Neuron (in vitro differentiated cells): ENCODE measurements at regions not wholly inside any gene's neighbourhood (a gene's known extent, or its start where the extent isn't known, plus 50 kb on each side); places are given as distances from the start of the nearest gene placed in this dataset.

Experiments
- H2AFZ ChIP-seq: one replicate; pipeline ENCODE4 v1.6.1; 2013; ENCODE audit warnings: low read depth, mild to moderate bottlenecking, inconsistent platforms, low read length, moderate library complexity
- H3K27me3 ChIP-seq: one replicate; pipeline ENCODE4 v1.6.1; 2013; ENCODE audit warnings: low read length; ENCODE audit not compliant: insufficient read depth
- H3K36me3 ChIP-seq: one replicate; pipeline ENCODE4 v1.6.1; 2013; ENCODE audit warnings: low read length; ENCODE audit not compliant: insufficient read depth
- H3K4me1 ChIP-seq: one replicate; pipeline ENCODE4 v1.6.1; 2013; ENCODE audit warnings: low read length; ENCODE audit not compliant: insufficient read depth
- H3K4me3 ChIP-seq: 2 replicates; pipeline ENCODE4 v1.5.1; 2013; ENCODE audit warnings: mild to moderate bottlenecking, low read length, moderate library complexity
- H3K9me3 ChIP-seq: one replicate; pipeline ENCODE4 v1.6.1; 2013; ENCODE audit warnings: low read length

DNA sequence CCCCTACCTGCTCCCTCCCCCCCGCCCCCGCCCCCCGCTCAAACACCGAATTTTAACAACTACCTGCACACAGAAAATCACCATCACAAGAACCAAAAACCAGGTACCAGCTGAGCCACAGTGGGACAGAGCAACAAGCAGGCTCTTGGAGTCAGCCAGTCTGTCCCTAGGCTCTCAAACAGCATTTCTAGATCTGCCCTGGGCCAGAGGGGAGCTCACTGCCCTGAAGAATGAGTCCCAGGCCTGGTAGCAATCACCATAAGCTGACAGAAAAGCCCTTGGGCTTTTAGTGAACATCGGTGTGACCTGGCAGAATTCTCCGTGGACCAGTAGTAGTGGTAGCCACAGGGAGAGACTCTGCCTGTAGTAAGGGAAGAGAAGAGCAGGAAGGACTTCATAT lies 58.3 kb downstream of the C11orf87 start:
- Histone ChIP-seq H3K4me3 (no peak overlapping the region), H3K9me3 (no peaks in the 10 kb centered on the region), H3K4me1 (no peaks in the 10 kb centered on the region), H3K27me3 (no peaks in the 10 kb centered on the region), H3K36me3 (no peaks in the 10 kb centered on the region), H2AFZ (no peak overlapping the region)

DNA sequence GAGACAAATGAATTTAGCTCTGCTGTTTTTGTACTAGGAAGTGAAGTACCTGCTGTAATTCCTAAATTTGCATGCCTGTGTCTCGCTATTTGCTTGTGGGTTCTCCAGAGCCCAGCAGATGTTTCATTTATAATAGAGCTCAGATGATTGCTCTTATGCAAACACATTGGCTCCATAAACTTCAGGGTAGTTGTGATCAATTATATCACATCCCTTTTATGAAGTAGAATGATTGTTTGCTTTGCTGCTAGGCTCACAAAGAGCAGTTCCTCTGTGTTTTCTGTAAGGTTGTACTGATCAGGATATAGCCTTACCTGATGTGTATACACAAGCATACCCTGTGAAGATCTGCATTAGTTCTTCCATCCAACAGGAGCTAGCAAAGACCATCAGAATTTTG lies 64.1 kb downstream of the C11orf87 start:
- Histone ChIP-seq H3K4me1 (no peaks in the 10 kb centered on the region), H3K4me3 (no peak overlapping the region), H3K27me3 (no peaks in the 10 kb centered on the region), H3K36me3 (no peaks in the 10 kb centered on the region), H2AFZ (no peak overlapping the region), H3K9me3 (no peaks in the 10 kb centered on the region)

DNA sequence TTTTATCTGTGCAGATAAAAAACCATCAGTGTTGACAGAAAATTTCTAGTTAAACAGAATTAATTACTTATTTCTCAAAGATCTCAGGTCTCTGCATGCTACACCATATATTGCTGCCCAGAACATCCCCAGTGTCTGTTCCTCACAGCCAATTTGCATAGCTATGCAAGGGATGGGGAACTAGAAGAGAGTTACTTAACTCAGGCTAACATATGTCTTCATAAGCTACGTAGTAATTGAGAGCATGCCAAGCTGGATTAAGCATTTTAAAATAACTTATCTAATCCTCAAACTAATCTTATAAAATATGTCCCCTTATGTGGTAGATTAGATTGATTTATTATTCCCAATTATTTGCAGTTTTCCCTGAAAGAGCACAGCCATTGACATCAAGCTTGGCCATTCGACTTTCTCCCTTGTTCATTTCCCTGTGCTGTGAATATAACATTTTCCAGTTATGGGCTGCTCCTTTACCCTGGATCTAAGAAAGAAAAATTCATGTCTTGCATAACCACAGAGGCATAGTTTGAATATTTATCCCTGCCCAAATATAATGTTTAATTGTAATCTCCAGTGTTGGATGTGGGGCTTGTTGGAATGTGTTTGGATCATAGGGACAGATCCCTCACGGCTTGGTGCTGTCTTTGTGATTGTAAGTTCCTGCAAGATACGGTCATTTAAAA lies 69.1 kb downstream of the C11orf87 start:
- no peaks in the 10 kb centered on the region for H3K27me3 ChIP-seq
- no peak overlapping the region for H3K4me3 ChIP-seq
- no peaks in the 10 kb centered on the region for H3K9me3 ChIP-seq
- no peaks in the 10 kb centered on the region for H3K36me3 ChIP-seq
- no peaks in the 10 kb centered on the region for H3K4me1 ChIP-seq
- no peak overlapping the region for H2AFZ ChIP-seq

- H3K4me3 ChIP-seq, result no peak overlapping the region
- no peaks in the 10 kb centered on the region for H3K9me3 ChIP-seq
- no peaks in the 10 kb centered on the region for H3K4me1 ChIP-seq
- no peaks in the 10 kb centered on the region for H3K36me3 ChIP-seq
- no peak overlapping the region for H2AFZ ChIP-seq
- H3K27me3 ChIP-seq, result no peaks in the 10 kb centered on the region
These were observed 84.1 kb downstream of the C11orf87 start for GRCh38 chr11:109506115-109506514.

DNA sequence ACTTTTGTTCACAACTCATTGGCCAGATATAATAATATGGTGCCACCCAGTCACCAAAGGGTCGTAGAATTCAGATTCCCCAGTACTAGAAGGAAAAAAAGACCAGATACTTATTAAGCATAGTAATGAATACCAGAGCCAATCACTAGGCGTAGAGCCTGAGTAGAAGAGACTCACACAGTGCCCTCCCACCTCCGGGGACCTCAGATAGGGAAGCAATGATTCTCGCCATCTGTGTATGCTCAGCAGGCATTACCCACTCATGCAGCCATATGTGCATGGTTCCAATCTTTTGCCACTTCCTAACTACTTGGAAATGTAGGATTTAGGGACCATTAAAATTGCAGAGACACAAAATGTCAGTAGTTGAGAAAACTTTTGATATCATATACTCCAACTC lies 85.3 kb downstream of the C11orf87 start:
- Histone ChIP-seq H2AFZ (no peak overlapping the region), H3K4me3 (no peak overlapping the region), H3K27me3 (no peaks in the 10 kb centered on the region), H3K36me3 (no peaks in the 10 kb centered on the region), H3K9me3 (no peaks in the 10 kb centered on the region), H3K4me1 (no peaks in the 10 kb centered on the region)

- no peak overlapping the region for H3K4me3 ChIP-seq
- H3K9me3 ChIP-seq, result no peaks in the 10 kb centered on the region
- no peaks in the 10 kb centered on the region for H3K36me3 ChIP-seq
These were observed 86.0 kb downstream of the C11orf87 start for GRCh38 chr11:109507836-109508561.

DNA sequence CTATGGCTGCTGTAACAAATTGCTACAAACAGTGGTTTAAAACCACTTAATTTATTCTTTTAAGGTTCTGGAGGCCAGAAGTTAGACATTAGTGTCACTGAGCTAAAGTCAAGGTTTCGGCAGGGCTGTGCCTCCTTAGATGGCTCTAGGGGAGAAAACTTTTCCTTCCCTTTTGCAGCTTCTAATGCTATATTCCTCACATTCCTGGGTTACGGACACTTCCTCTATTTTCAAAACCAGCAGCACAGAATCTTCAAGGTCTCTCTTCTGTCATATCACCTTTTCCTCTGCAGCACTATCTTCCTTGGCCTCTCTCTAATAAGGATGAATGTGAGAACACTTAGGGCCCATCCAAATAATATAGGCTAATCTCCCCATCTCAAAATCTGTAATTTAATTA lies 87.0 kb downstream of the C11orf87 start:
- Histone ChIP-seq H3K4me3 (no peak overlapping the region), H3K36me3 (no peaks in the 10 kb centered on the region), H2AFZ (no peak overlapping the region), H3K4me1 (no peaks in the 10 kb centered on the region), H3K9me3 (no peaks in the 10 kb centered on the region), H3K27me3 (no peaks in the 10 kb centered on the region)

More at GRCh38 chr11:109507836-109508561, 86.0 kb downstream of the C11orf87 start:
- H2AFZ ChIP-seq, result no peak overlapping the region
- H3K27me3 ChIP-seq, result no peaks in the 10 kb centered on the region
- H3K4me1 ChIP-seq, result no peaks in the 10 kb centered on the region

DNA sequence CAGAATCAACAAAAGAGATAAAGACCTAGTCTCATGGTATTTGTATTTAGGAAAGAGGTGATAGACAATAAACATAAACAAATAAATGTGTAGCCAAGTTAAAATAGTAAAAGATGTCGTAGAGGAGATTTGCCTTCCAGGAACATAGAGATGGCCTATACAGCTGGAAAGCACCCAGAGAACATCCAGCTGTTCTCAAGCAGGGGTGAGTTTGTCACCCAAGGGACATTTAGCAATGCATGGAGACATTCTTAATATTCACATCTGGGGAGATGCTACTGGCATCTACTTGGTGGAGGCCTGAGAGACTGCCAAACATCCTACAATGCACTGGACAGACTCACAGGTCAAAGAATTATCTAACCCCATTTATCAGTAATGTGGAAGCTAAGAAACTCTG lies 88.3 kb downstream of the C11orf87 start:
- no peak overlapping the region for H3K4me3 ChIP-seq
- no peaks in the 10 kb centered on the region for H3K27me3 ChIP-seq
- no peaks in the 10 kb centered on the region for H3K9me3 ChIP-seq
- H3K4me1 ChIP-seq, result no peaks in the 10 kb centered on the region
- no peaks in the 10 kb centered on the region for H3K36me3 ChIP-seq
- no peak overlapping the region for H2AFZ ChIP-seq

DNA sequence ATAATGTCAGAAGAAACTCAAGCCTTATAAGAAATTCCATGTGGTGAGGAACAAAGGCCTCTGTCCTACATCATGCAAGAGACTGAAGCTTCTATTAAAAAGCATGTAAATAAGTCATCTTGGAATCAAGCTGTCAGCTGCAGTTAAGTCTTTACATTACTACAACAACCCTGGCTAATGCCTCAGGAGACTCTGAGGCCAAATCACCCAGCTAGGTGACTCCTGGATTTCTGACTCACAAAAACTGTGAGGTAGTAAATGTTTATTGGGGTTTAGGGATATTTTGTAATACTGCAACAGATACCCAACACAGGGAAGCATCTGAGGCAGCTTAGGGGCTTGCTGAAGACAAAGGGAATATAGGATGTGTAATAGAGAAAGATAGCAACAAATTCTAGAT lies 89.6 kb downstream of the C11orf87 start:
- H2AFZ ChIP-seq, result no peak overlapping the region
- H3K36me3 ChIP-seq, result no peaks in the 10 kb centered on the region
- no peaks in the 10 kb centered on the region for H3K9me3 ChIP-seq
- no peaks in the 10 kb centered on the region for H3K27me3 ChIP-seq
- no peak overlapping the region for H3K4me3 ChIP-seq
- H3K4me1 ChIP-seq, result no peaks in the 10 kb centered on the region

DNA sequence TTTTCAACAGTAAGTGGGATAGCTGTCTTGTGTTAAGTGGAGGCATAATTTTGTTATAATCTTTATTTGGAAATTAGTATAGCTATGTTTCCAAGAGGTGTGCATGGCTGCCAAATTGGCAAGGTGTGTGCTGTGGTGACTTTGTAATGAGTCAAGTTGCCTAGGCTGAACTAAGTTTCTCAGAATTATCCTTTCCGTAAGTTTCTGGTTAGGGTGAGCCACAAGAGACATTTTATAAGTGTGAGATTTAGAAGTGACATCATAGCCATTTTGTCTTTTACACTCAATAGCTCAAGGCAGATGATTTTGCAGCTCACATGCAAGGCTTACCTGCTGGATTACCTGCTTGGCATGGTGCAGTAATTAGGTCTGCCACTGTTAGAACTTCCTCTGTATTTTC lies 90.3 kb downstream of the C11orf87 start:
- Histone ChIP-seq H3K4me1 (no peaks in the 10 kb centered on the region), H3K9me3 (no peaks in the 10 kb centered on the region)

GRCh38 chr11:109512680-109513079 lies 90.7 kb downstream of the C11orf87 start:
- H3K9me3 ChIP-seq, result no peaks in the 10 kb centered on the region
- no peaks in the 10 kb centered on the region for H3K36me3 ChIP-seq
- no peak overlapping the region for H3K4me3 ChIP-seq
- H3K4me1 ChIP-seq, result no peaks in the 10 kb centered on the region
- H3K27me3 ChIP-seq, result no peaks in the 10 kb centered on the region
- H2AFZ ChIP-seq, result no peak overlapping the region

More for the DNA sequence above, 90.3 kb downstream of the C11orf87 start:
- H2AFZ ChIP-seq, result no peak overlapping the region
- no peaks in the 10 kb centered on the region for H3K36me3 ChIP-seq
- no peaks in the 10 kb centered on the region for H3K27me3 ChIP-seq
- no peak overlapping the region for H3K4me3 ChIP-seq

- Histone ChIP-seq H3K36me3 (no peaks in the 10 kb centered on the region), H2AFZ (no peak overlapping the region)
These were observed 92.5 kb downstream of the C11orf87 start for GRCh38 chr11:109514313-109515018.

GRCh38 chr11:109519253-109519652 lies 97.3 kb downstream of the C11orf87 start:
- H3K27me3 ChIP-seq, result no peaks in the 10 kb centered on the region
- no peaks in the 10 kb centered on the region for H3K4me1 ChIP-seq
- no peaks in the 10 kb centered on the region for H3K9me3 ChIP-seq
- H2AFZ ChIP-seq, result no peak overlapping the region
- H3K4me3 ChIP-seq, result no peak overlapping the region
- no peaks in the 10 kb centered on the region for H3K36me3 ChIP-seq

More at GRCh38 chr11:109514313-109515018, 92.5 kb downstream of the C11orf87 start:
- no peaks in the 10 kb centered on the region for H3K9me3 ChIP-seq
- H3K4me1 ChIP-seq, result no peaks in the 10 kb centered on the region
- no peaks in the 10 kb centered on the region for H3K27me3 ChIP-seq
- no peak overlapping the region for H3K4me3 ChIP-seq
